KOPT-K1 (cell line): ENCODE measurements at regions not wholly inside any gene's neighbourhood (a gene's known extent, or its start where the extent isn't known, plus 50 kb on each side); places are given as distances from the start of the nearest gene placed in this dataset.

Experiments
- H3K27ac ChIP-seq: fragments of 200-600 bp; sonication (generic); 2 replicates; pipeline ENCODE4 v1.5.1; 2016; ENCODE audit warnings: antibody characterized with exemption, mild to moderate bottlenecking, low read depth, low read length; ENCODE audit not compliant: poor library complexity, severe bottlenecking
- H3K36me3 ChIP-seq: fragments of 200-600 bp; sonication (generic); 2 replicates; pipeline ENCODE4 v1.5.1; 2017; ENCODE audit warnings: antibody characterized with exemption, mild to moderate bottlenecking, low read length, moderate library complexity; ENCODE audit not compliant: insufficient read depth
- H3K9me3 ChIP-seq: fragments of 200-600 bp; sonication (generic); 2 replicates; pipeline ENCODE4 v1.5.1; 2017; ENCODE audit warnings: antibody characterized with exemption, low read length, mild to moderate bottlenecking; ENCODE audit not compliant: insufficient read depth, poor library complexity, severe bottlenecking

DNA sequence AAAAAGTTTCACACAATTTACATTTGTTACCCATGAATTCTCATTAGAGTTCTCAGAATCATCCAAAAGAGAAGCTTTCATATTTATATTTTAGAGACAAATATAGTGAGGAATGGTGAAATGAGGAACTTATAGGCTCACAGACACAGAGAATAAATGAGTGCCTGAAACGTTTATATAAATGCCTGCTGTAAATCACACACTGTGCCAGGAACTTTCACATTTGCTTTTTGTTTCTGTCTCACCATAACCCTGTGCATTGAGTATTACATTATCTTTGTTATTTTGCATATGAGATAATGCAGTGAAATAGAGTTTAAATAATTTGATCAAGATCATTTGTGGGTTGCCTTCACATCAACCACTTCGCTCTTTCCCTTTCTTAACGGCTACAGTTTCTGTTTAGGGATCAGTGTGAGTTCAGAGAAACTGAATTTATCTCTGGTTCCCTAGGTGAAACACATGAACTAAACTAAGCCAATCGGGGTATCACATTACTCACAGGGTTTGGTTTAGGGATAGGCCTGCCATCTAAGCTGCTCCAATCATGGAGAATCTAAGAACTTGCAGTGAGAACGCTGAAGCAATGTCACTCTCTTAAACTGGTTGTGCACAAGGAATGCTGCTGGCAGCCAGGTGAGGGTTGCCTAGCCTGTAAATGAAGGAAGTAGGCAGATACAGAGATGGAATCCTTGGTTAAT lies 1339.2 kb upstream of the TENM4 start:
- Histone ChIP-seq H3K27ac (no peak overlapping the region), H3K9me3 (no peaks in the 10 kb centered on the region), H3K36me3 (no peaks in the 10 kb centered on the region)

- H3K36me3 ChIP-seq = no peaks in the 10 kb centered on the region
These were observed 1338.1 kb upstream of the TENM4 start for GRCh38 chr11:80778941-80779340.

DNA sequence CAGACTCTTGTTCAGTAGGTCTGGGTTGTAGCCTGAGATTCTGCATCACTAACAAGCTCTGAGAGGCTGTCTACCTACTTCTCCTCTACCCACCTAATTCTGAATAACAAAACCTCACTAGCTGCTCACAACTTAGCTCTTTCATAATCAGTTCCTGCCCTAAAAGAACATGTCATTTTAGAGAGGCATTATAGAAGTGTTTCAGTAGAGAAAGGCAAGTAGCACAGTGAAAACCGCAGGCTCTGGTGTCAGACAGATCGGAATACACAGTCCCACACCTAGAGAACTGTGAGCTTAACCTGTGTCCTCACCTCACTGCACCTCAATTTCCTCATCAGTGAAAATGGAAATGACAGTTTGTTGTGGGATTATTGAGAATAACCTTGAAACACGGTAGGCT lies 1337.6 kb upstream of the TENM4 start:
- no peak overlapping the region for H3K27ac ChIP-seq
- H3K9me3 ChIP-seq = no peaks in the 10 kb centered on the region
- H3K36me3 ChIP-seq = no peaks in the 10 kb centered on the region

More at GRCh38 chr11:80778941-80779340, 1338.1 kb upstream of the TENM4 start:
- Histone ChIP-seq H3K9me3 (no peaks in the 10 kb centered on the region), H3K27ac (no peak overlapping the region)

DNA sequence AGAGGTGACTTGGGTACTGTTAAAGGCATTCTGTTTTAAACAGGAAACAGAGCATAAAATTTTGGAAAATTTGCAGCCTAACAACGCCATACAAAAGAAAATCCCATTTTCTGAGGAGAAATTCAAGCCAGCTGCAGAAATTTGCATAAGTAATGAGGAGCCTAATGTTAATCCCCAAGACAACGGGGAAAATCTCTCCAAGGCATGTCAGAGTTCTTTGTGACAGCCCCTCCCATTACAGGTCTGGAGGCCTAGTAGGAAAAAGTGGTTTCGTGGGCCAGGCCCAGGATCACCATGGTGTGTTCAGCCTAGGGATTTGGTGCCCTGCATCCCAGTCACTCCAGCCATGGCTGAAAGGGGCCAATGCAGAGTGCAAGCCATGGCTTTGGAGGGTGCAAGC lies 1333.1 kb upstream of the TENM4 start:
- no peaks in the 10 kb centered on the region for H3K36me3 ChIP-seq
- no peaks in the 10 kb centered on the region for H3K9me3 ChIP-seq
- H3K27ac ChIP-seq = no peak overlapping the region

DNA sequence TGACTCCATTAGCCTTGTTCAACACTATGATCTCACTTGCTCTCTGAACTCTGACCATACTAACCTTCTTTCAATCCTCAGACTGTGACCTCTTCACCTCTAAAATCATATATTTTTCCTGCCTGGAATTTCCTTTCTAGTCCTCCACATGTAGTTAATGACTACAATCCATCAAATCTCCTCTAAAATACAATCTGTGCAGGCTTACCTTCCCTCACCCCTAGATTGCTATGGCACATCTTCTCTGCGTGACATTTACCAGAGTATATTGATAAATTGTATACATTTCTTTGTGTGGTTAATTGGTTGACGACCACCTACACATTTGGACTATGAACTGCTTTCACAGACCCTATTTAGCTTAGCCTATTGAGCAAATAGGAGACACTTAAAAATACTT lies 1330.2 kb upstream of the TENM4 start:
- Histone ChIP-seq H3K9me3 (no peaks in the 10 kb centered on the region), H3K27ac (no peak overlapping the region), H3K36me3 (no peaks in the 10 kb centered on the region)

DNA sequence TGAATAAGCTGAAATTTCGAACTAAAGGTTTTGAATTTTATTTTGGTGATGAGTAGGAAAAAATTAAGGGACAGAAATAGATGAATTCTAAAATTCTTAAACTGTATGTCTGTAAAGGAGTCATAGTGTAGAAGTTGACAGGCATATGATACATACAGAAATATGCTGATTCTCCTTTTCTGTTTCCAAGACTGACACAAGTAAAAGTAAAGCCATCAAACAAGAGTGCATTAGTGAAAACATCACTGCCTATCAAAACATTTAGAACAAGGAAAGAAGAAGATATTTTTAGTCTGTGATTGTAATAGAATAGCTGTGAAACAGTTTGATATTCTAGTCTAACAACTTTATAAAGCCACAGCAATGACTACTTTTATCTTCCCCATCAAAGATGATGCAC lies 1318.0 kb upstream of the TENM4 start:
- H3K36me3 ChIP-seq = no peaks in the 10 kb centered on the region
- H3K27ac ChIP-seq = no peak overlapping the region
- no peaks in the 10 kb centered on the region for H3K9me3 ChIP-seq

- H3K9me3 ChIP-seq = no peaks in the 10 kb centered on the region
- no peaks in the 10 kb centered on the region for H3K36me3 ChIP-seq
- no peak overlapping the region for H3K27ac ChIP-seq
These were observed 1307.5 kb upstream of the TENM4 start for GRCh38 chr11:80748207-80748925.

DNA sequence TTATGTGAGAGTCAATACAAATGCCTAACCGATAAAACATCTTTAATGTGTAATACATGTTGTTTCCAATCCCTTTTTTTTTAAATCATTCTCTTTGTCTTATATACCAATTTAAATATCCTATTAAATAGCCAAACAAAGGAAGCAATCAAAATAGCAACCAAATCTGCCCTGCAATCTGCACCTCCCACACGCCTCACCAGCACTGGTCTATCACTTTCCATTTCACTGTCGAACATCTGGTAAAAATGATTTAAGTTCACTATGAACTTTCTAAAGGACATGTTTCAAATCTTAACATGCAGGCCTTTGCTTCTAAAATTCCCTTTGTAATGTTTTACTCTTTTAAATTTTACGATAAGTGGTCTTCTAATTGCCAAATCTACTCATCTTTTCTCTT lies 1305.5 kb upstream of the TENM4 start:
- H3K27ac ChIP-seq = no peak overlapping the region
- no peaks in the 10 kb centered on the region for H3K9me3 ChIP-seq
- no peaks in the 10 kb centered on the region for H3K36me3 ChIP-seq

DNA sequence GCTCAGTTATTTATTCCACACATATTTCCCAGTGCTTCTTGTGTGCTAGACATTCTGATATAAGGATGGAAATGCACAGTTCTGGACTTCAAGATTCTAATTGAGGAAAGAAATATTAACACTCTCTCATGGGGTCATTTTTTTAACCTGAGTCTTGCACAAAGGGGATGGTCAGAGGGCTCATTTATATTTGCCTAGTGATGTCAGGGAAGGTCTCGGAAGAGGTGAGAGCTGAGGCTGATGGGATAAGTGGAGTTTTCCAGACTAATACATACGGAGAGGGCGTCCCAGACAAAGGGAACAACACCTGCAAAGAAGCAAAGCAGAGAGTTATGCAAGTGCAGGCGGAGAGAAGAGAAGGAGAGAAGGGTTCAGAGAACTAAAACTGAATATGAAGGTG lies 1304.6 kb upstream of the TENM4 start:
- Histone ChIP-seq H3K36me3 (no peaks in the 10 kb centered on the region), H3K9me3 (no peaks in the 10 kb centered on the region)

GRCh38 chr11:80733790-80734189 lies 1293.0 kb upstream of the TENM4 start:
- no peak overlapping the region for H3K27ac ChIP-seq
- H3K36me3 ChIP-seq = no peaks in the 10 kb centered on the region
- no peaks in the 10 kb centered on the region for H3K9me3 ChIP-seq

More for the DNA sequence above, 1304.6 kb upstream of the TENM4 start:
- no peak overlapping the region for H3K27ac ChIP-seq

- Histone ChIP-seq H3K36me3 (no peaks in the 10 kb centered on the region), H3K9me3 (no peaks in the 10 kb centered on the region), H3K27ac (no peak overlapping the region)
These were observed 1292.5 kb upstream of the TENM4 start for GRCh38 chr11:80733361-80733760.

GRCh38 chr11:80727315-80727714 lies 1286.5 kb upstream of the TENM4 start:
- Histone ChIP-seq H3K36me3 (no peaks in the 10 kb centered on the region), H3K9me3 (no peaks in the 10 kb centered on the region)

GRCh38 chr11:80726236-80726635 lies 1285.4 kb upstream of the TENM4 start:
- H3K27ac ChIP-seq = no peak overlapping the region
- no peaks in the 10 kb centered on the region for H3K9me3 ChIP-seq
- no peaks in the 10 kb centered on the region for H3K36me3 ChIP-seq

More at GRCh38 chr11:80727315-80727714, 1286.5 kb upstream of the TENM4 start:
- H3K27ac ChIP-seq = no peak overlapping the region

GRCh38 chr11:80724366-80724765 lies 1283.5 kb upstream of the TENM4 start:
- H3K27ac ChIP-seq = no peak overlapping the region
- no peaks in the 10 kb centered on the region for H3K9me3 ChIP-seq
- H3K36me3 ChIP-seq = no peaks in the 10 kb centered on the region

DNA sequence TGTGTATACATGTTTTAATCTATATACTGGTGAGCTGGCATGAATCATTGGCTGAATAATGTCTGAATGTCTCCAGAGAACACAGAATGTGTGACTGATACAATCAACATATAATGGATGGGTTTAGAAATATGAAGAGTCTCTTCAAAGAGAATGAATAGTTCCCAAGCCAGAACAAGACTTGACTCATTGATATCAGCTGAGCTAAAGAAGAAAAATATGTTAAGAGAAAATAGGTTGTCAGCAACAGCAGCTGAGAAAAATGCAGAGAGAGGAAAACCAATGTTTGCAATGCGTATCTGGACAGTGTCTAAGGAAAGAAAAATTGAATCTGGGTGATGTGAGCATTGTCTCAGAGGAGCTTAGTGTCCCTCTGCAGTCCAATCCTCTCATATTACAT lies 1281.8 kb upstream of the TENM4 start:
- Histone ChIP-seq H3K27ac (no peak overlapping the region), H3K36me3 (no peaks in the 10 kb centered on the region)

DNA sequence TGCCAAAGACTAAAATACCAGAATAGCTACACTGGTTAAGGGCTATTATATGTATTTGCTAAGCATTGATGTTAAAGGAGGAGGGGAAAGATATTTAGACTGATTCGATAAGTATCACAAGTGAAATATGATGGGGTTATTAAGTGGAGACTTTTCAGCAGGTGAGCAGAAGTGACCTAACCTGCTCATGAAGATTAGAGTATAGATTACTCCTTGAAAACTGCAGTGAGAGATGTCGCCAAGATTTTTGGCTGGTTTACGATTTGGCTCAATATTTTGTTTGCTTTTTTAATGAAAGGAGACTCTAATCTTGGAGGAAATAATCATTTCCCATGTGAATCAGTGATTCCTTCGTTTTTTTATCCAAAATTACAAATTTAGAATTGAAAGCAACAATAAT lies 1279.5 kb upstream of the TENM4 start:
- no peaks in the 10 kb centered on the region for H3K36me3 ChIP-seq
- H3K27ac ChIP-seq = no peak overlapping the region
- H3K9me3 ChIP-seq = no peaks in the 10 kb centered on the region

More for the DNA sequence above, 1281.8 kb upstream of the TENM4 start:
- no peaks in the 10 kb centered on the region for H3K9me3 ChIP-seq
